Endodermal cell (in vitro differentiated cells): ENCODE measurements at regions not wholly inside any gene's neighbourhood (a gene's known extent, or its start where the extent isn't known, plus 50 kb on each side); places are given as distances from the start of the nearest gene placed in this dataset.
A peak's percentile ranks its signal among the peaks of the same experiment; 100 is the strongest.

ENCODE experiments used
- DNase-seq: peaks from one replicate; pipeline ENCODE4 v3.0.0-alpha.2; 2017
- H3K27ac ChIP-seq: 2 replicates; pipeline ENCODE4 v1.5.1; 2013; ENCODE audit warnings: mild to moderate bottlenecking, low read depth, low read length, moderate library complexity
- H3K27me3 ChIP-seq: 2 replicates; pipeline ENCODE4 v1.6.1; 2013; ENCODE audit warnings: mild to moderate bottlenecking, low read length, moderate library complexity; ENCODE audit not compliant: insufficient read depth, control insufficient read depth, poor library complexity, severe bottlenecking
- H3K36me3 ChIP-seq: 2 replicates; pipeline ENCODE4 v1.7.0; 2013; ENCODE audit warnings: mild to moderate bottlenecking, low read length, moderate library complexity; ENCODE audit not compliant: control insufficient read depth, insufficient read depth
- H3K4me1 ChIP-seq: one replicate; pipeline ENCODE4 v1.7.0; 2013; ENCODE audit warnings: low read length; ENCODE audit not compliant: control insufficient read depth, insufficient read depth
- H3K4me3 ChIP-seq: 2 replicates; pipeline ENCODE4 v1.5.1; 2013; ENCODE audit warnings: mild to moderate bottlenecking, low read length, moderate library complexity
- H3K9ac ChIP-seq: 2 replicates; pipeline ENCODE4 v1.6.1; 2013; ENCODE audit warnings: mild to moderate bottlenecking, low read length, moderate library complexity; ENCODE audit not compliant: poor library complexity, severe bottlenecking; ENCODE audit errors: extremely low read depth
- H3K9me3 ChIP-seq: 2 replicates; pipeline ENCODE4 v1.6.1; 2013; ENCODE audit warnings: mild to moderate bottlenecking, low read length, moderate library complexity; ENCODE audit not compliant: control insufficient read depth
- H3K27ac Mint-ChIP-seq: 2 replicates; pipeline ENCODE4 v1.8.0; 2020; ENCODE audit warnings: mixed read lengths
- H3K27me3 Mint-ChIP-seq: 2 replicates; pipeline ENCODE4 v1.8.0; 2021; ENCODE audit warnings: mild to moderate bottlenecking, mixed read lengths; ENCODE audit not compliant: insufficient read depth
- H3K36me3 Mint-ChIP-seq: 2 replicates; pipeline ENCODE4 v1.8.0; 2020; ENCODE audit warnings: low read depth, mixed read lengths
- H3K4me1 Mint-ChIP-seq: 2 replicates; pipeline ENCODE4 v1.8.0; 2020; ENCODE audit warnings: mixed read lengths
- H3K4me3 Mint-ChIP-seq: 2 replicates; pipeline ENCODE4 v1.8.0; 2020; ENCODE audit warnings: mild to moderate bottlenecking, moderate library complexity, mixed read lengths
- H3K9me3 Mint-ChIP-seq: 2 replicates; pipeline ENCODE4 v1.8.0; 2020; ENCODE audit warnings: mild to moderate bottlenecking, mixed read lengths
- CTCF ChIP-seq: fragments of 200-600 bp; sonication (generic); conservative IDR thresholded peaks from 2 replicates; pipeline ENCODE4 v1.5.0; 2021; ENCODE audit warnings: antibody characterized with exemption, mild to moderate bottlenecking
- WGBS, 2 experiments: methylation state at CpG; one replicate each; pipeline versions ENCODE4 v1.1.5 to v1.1.7; 2013; ENCODE audit warnings: missing lambda C conversion rate in 2 of 2, mixed read lengths in 1 of 2; ENCODE audit not compliant: insufficient coverage in 1 of 2, insufficient read length in 1 of 2; 5-methylcytosine and 5-hydroxymethylcytosine counted together

GRCh38 chr16:51900221-51900780 lies 646.6 kb downstream of the TOX3 start:
- Histone ChIP-seq H3K27me3 (no peaks in the 10 kb centered on the region), H3K9ac (no peak overlapping the region), H3K4me1 (peaks cover 8% of the 10 kb centered on the region), H3K27ac (no peak overlapping the region), H3K36me3 (no peaks in the 10 kb centered on the region), H3K4me3 (no peak overlapping the region), H3K9me3 (no peaks in the 10 kb centered on the region)
- Mint-ChIP-seq H3K9me3 (no peaks in the 10 kb centered on the region), H3K27ac (no peak overlapping the region), H3K4me1 (peaks cover 12% of the 10 kb centered on the region), H3K4me3 (no peak overlapping the region), H3K27me3 (no peaks in the 10 kb centered on the region), H3K36me3 (no peaks in the 10 kb centered on the region)
- DNase-seq: no peak
- no peak for TF ChIP-seq CTCF
- WGBS, 2 experiments: 89 to 100% methylated on average over 1 to 3 of the region's 3 CpGs

GRCh38 chr16:51898872-51899271 lies 648.1 kb downstream of the TOX3 start:
- H3K36me3 Mint-ChIP-seq: no peaks in the 10 kb centered on the region

GRCh38 chr16:51896013-51896412 lies 650.9 kb downstream of the TOX3 start:
- Mint-ChIP-seq H3K4me3 (no peak overlapping the region), H3K27me3 (no peaks in the 10 kb centered on the region), H3K27ac (no peak overlapping the region), H3K4me1 (no peaks in the 10 kb centered on the region), H3K36me3 (no peaks in the 10 kb centered on the region), H3K9me3 (no peaks in the 10 kb centered on the region)
- Histone ChIP-seq H3K27me3 (no peaks in the 10 kb centered on the region), H3K9ac (no peak overlapping the region), H3K4me1 (no peaks in the 10 kb centered on the region), H3K4me3 (no peak overlapping the region), H3K27ac (no peak overlapping the region), H3K9me3 (no peaks in the 10 kb centered on the region), H3K36me3 (no peaks in the 10 kb centered on the region)
- TF ChIP-seq CTCF: no peak
- peak; percentile 49 for DNase-seq
- WGBS, 2 experiments: 88% methylated on average over 2 of the region's 2 CpGs; no CpG with 5 or more reads in 1 of the 2 experiments

More at GRCh38 chr16:51898872-51899271, 648.1 kb downstream of the TOX3 start:
- Histone ChIP-seq H3K27ac (no peak overlapping the region), H3K4me3 (no peak overlapping the region), H3K9ac (no peak overlapping the region), H3K36me3 (no peaks in the 10 kb centered on the region), H3K9me3 (no peaks in the 10 kb centered on the region), H3K27me3 (no peaks in the 10 kb centered on the region), H3K4me1 (peaks cover 4% of the 10 kb centered on the region)
- H3K4me1 Mint-ChIP-seq: peaks cover 7% of the 10 kb centered on the region
- H3K27me3 Mint-ChIP-seq: no peaks in the 10 kb centered on the region
- peak overlapping the region; percentile 1 for H3K27ac Mint-ChIP-seq
- H3K9me3 Mint-ChIP-seq: no peaks in the 10 kb centered on the region
- no peak for TF ChIP-seq CTCF
- no peak for DNase-seq
- H3K4me3 Mint-ChIP-seq: no peak overlapping the region
